Stromal cell of bone marrow (primary cell): ENCODE measurements at regions not wholly inside any gene's neighbourhood (a gene's known extent, or its start where the extent isn't known, plus 50 kb on each side); places are given as distances from the start of the nearest gene placed in this dataset.

ENCODE experiments used
- DNase-seq: peaks from one replicate; pipeline ENCODE4 v3.0.0-alpha.2; 2012; ENCODE audit warnings: low read depth

- DNase-seq: no peak
These were observed 129.8 kb upstream of the CPM start for GRCh38 chr12:69062621-69063237.

DNA sequence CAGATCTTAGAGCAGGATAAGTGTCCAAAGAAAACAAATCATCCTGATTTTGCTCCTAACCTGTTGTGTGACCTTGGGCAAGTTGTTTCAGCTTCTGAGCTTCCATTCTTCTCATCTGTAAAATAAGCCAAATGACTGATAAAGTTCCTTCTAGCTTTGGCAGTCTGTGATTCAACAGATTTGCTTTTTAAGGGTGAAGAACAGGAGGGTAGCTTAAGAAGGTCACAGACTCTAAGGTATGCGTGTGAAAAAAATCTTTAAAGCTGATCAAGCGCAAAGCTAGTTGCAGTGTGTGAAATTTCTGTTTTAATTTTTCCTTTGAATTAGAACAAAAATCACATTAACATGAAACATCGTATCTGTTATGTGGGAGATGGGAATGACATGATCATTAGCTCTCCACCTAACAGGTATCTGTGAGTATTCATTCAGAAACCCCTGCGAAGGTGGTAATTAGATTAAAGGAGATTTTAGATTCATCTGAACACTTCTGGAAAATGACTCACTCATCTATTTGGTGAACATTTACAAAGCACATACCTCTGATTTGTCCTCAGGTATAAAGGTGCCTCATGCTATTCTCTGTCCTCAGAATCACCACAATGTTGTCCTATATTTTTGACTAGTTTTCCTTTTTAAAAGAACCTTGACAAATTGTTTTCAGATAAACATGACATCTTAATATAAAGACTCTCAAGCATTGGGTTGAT lies 131.9 kb upstream of the CPM start:
- no peak for DNase-seq

DNA sequence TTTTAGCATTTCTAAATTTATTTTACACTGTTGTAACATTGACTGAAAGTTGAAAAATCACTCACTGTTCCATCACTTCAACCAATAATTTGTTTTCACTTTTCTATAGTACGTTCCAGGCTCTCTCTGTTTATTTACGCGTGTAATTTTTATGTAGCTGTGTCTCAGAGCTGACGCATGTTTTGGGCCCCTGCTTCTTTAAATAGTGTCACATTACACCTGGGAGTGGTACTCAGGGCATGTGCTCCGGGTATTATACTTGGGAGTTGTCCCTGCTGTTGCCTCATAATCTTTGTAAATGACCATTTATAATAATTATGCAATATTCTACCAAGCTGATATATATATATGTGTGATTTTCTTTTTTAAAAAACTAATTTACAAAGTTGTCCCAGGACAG lies 132.8 kb upstream of the CPM start:
- DNase-seq: no peak

DNA sequence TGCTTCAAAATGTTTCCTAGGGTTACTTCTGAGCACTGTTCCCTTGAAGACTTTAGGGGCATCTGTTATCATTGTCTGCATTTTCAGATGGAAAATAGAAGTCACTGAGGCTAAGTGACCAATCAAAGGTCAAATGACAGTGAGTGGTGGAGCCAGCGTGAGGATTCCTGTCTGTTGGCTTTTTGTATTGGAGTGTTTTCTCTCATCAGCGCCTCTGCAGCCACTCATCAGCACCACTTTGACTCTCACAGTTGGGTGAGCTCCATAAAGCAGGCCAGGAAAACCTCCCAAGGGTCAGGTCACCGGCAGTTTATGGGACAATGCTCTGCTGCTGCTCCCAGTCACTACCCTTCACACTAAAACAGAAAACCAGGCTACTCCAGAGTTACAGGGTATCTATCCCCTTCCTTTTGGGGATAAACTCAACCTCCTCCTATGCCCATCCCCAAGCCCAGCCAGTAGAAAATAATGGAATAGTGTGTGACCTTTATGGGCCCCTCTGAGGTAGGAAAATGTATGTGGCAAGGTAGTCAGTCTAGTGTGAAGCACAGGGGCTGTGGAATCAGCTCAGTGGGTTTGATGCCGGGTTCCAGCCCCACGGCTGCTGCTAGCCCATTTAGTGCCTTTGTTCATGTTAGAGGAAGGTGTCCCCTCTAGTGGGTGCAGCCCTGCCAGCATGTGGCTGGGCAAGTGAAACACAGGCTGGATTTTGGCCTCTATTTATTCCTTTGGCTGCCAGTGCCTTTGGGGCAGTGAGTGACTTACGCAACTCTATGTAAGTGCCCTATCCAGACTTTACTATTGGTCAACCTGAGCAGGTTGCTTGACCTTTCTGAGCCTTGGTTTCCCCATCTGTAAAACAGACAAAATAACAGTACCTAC lies 133.8 kb upstream of the CPM start:
- no peak for DNase-seq

DNA sequence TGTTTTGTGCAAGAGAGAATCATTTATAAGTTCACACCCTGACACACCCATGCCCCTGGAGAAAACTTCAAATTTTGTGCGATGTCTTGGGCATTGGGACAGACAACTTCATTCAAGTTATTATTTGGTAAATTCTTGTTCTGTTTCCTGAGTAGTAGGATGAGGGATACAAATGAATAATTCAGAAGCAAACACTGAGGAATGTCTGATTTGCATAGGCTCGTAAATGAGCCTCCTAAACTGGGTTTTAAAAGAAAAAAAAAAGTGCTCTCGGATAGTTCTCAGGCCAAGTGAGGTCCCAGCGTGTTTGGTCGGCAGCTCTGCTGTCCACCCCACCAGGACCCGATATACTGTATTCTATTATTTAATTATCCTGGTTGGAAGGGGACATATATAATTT lies 134.7 kb upstream of the CPM start:
- no peak for DNase-seq

GRCh38 chr12:69068448-69068847 lies 135.5 kb upstream of the CPM start:
- DNase-seq: peak; percentile 17

- no peak for DNase-seq
These were observed 136.5 kb upstream of the CPM start for GRCh38 chr12:69069479-69069878.

DNA sequence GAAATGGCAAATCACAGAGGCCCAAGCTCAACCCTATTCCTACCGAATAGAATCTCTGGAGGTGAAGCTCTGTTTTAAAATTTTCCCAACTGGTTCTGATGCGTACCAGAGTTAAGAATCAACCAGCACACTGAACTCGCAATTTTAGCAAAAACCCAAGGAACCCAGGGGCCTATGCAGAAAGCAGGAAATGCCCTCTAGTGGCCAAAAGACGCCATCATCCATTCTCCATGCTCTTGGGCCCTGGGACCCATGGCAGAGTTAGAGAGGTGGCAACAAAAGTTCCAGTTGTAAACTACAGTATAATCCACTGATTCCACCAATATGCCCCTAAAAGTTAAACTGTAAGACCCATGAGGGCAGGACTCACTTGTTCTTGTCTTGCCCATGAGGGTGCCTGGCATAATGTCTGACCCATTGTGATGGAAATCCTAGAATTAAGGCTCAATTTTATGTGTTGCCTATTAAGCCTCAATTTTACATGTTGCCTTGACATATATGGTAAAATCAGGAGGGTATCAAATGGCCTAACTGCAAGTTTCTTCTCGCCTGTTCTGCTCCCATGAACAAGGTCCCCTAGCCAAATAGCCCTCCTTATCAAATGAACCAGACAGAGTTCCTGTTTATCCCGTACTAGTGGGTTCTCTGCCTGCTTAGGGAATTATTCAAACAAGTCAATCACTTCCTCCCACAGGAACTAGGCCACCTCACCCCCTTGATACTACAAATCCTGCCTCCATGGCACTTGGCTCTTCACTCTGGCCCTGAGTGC lies 137.5 kb upstream of the CPM start:
- DNase-seq: peak; percentile 54

DNA sequence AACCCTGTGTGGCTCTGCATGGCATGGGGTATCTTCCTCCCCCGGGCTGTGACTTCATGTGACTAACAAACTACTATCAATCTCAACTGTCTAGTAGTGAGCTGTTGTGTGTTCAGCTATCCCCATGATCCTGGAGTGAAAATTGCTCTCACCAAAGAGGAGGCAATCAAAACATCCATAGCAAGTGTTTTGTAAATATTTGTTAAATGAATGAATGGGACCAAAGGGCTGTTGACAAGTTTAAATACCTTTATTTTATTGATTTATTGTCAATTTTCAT lies 138.1 kb upstream of the CPM start:
- no peak for DNase-seq

DNA sequence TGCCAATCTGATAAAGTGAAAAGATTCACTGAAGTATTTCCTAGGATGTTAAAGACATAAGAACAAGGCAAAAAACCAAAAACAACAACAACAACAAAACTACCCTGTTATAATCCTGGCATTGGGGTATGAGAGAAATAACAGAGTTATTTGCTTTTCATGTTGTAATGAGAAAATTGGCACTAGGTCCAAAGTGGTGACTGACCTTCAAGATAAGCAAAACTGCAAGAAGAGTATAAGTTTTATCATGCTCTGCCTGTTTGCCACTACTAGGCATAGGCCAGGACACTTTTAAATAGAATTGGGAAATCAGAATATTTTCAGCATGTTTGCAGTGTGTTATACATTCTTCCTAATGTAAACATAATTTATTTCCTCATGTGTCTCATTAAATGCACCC lies 140.1 kb upstream of the CPM start:
- no peak for DNase-seq

DNA sequence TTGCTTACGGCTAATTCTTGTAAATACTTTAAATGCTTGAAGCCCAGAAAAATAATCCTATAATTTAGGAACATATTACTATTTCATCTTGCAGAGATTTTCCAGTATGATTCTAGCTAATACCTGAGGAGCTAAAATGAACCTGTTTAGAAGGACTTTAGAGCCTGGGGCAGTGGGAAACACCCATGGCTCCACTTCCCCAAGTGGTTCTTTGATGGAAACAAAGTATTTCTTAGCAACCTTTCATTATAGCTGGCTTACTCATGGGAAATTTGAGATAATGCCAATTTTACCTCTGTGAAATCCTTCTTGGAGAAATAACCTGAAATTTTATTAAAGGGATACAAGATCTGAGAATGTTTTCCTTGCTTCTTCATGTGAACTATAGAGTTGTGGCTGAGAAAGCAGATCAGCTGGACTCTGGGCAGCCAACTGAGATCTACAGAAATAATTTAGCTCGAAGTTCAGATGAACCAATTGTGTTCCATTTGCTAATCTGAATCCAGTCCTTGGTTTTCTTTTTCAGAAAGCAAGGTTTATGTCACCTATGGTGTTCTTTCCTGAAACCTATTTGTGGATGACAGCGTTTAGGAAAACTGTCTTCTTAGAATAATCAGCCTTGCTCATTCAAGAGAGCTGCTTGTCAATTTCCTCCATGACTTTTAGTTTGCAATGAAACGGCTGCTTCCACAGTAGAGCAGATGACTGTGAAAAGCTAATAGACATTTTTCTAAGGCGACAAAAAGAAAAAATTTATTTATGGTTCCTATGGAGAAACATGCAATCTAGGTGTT lies 141.8 kb upstream of the CPM start:
- DNase-seq: no peak

GRCh38 chr12:69083689-69084088 lies 150.7 kb upstream of the CPM start:
- no peak for DNase-seq

DNA sequence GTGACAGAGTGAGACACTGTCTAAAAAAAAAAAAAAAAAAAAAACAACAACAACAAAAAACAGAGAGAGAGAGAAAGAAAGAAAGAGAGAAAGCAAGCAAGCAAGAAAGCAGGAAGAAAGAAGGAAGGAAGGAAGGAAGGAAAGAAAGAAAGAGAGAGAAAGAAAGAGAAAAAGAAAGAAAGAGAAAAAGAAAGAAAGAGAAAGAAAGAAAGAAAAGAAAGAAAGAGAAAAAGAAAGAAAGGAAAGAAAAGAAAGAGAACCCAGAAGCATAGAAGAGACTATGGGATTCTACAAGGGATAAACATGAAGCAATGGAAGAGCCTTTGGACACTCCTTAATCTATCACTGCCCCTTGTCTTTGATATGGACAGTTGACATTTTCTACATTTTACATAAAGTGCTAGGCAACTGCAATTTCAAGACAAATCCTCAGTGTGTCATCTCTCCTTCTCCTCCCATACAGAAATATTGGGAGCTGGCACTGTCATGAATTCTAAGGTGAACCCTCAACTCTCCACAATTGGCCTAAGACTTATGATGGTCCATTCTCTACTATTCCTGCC lies 151.9 kb upstream of the CPM start:
- DNase-seq: no peak

GRCh38 chr12:69085852-69086251 lies 152.9 kb upstream of the CPM start:
- DNase-seq: no peak

- no peak for DNase-seq
These were observed 151.4 kb upstream of the CPSF6 start for GRCh38 chr12:69087986-69088385.

DNA sequence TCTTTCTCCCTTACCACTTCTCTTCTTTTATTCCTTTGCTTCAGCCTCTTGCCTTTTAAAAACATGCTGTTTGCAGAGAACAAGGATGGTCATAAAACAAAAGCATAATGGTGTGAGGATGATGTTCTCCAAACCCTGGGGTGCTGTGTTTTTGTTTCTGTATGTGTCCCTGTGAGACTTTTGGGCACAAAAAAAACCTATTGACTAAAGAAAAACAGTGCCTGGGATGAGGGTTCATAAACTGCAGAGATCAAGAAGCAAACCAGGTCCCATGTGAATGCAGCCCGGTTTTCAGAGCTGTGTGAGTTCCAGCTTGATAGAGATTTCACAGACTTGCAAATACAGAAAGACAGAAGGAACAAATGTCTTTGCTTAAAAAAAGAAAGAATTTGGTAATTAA lies 148.6 kb upstream of the CPSF6 start:
- DNase-seq: no peak

DNA sequence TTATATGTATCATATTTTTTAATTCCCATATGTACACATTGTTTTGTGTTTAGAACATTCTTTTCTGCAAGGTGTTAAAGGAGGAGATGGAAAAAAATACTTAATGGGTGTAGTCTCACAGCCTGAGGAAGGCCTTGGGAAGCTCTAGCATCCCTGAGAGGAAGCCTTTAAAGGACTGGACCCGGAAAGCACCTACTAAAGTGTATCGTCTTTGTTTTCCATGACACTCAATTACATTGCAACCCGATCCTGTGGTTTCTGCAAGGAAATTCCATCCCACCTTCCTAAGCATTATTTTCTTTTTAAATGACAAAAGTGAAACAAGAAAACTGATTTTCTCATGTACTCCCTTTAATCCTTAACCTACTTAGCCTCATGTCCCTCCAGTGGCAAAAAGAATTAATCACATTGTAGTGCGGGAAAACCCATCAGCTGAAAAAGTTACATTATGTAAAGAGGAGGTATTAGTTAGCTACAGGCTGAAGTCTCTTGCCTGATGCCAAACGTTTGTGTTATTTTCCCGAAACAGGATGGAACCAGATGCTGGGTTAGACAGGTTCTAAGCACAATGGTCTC lies 147.8 kb upstream of the CPSF6 start:
- no peak for DNase-seq

GRCh38 chr12:69092137-69092536 lies 147.2 kb upstream of the CPSF6 start:
- no peak for DNase-seq

DNA sequence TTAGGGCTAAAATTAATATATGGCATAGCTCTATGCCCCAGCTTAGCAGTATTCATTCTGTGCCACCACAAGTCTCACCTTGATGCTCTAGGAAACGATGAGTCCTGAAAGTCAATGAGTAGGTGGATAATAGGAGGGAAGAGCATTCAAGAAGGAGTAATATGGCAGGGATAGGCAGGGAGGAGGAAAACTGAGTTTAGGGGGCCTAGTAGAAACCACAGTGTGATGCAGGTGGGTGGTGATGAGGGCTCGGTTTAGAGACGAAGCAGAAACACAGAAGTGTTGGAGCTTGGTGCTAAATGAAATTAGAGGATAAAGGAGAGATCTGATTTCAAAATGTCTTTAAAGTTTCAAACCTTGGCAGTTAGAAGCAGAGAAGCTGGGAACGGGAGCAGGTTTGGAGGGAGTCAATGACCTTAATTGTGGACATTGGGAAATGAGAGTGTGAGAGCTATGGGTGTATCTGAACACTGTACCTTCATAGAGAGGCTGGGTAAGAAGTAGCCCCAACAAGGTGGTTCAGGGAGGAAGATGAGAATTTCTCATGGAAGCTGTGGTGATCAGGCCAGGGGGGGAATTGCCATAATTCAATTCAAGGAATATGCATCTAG lies 144.7 kb upstream of the CPSF6 start:
- no peak for DNase-seq

DNA sequence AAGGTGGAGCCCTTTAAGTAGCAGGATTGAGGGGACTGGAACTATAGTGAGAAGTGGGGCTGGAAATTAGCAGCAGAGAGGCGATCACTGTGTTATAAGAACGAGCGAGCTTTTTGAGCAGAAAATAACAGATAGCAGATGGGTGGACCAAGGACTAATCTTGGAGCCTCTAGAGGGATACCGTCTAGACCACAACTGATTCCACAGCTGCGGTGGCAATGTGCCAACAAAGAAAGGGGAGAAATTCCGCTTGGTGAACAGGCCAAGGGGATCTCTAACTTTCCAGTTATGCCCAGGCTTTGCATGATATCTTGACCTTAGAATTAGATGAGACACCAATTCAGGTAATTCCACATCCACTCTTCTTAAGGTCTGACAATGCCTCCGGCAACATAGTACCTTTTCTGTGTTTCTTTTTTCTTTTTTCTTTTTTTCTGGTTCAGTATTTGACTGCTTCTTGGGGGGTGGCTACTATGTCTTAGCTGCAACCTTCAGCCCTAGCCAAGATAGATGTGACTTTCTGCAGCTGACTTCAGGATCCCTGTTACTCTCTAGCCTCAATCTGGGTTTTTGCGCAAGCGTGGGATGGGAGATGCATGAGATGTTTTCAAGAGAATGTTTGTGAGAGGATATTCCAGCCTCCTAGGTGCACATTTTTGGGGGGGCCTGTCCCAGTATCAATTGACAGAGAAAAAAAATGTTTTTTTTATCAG lies 143.4 kb upstream of the CPSF6 start:
- no peak for DNase-seq
